Loucy (cell line): ENCODE measurements at regions not wholly inside any gene's neighbourhood (a gene's known extent, or its start where the extent isn't known, plus 50 kb on each side); places are given as distances from the start of the nearest gene placed in this dataset.
A peak's percentile ranks its signal among the peaks of the same experiment; 100 is the strongest.

Experiments
- H2AFZ ChIP-seq: fragments of 200-600 bp; sonication (generic); 2 replicates; pipeline ENCODE4 v1.6.0; 2016; ENCODE audit warnings: antibody characterized with exemption, mild to moderate bottlenecking, low read length, moderate library complexity
- H3F3A ChIP-seq: fragments of 200-600 bp; 2 replicates; pipeline ENCODE4 v1.6.0; 2016; ENCODE audit warnings: antibody characterized with exemption, low read depth, mild to moderate bottlenecking
- H3K27me3 ChIP-seq: fragments of 200-600 bp; sonication (generic); 2 replicates; pipeline ENCODE4 v1.6.1; 2014; ENCODE audit warnings: low read length, mild to moderate bottlenecking; ENCODE audit not compliant: insufficient read depth, poor library complexity, severe bottlenecking
- H3K36me3 ChIP-seq: fragments of 200-600 bp; sonication (generic); 2 replicates; pipeline ENCODE4 v1.6.1; 2016; ENCODE audit warnings: low read length; ENCODE audit not compliant: insufficient read depth
- H3K4me1 ChIP-seq: fragments of 200-600 bp; sonication (generic); 2 replicates; pipeline ENCODE4 v1.5.1; 2014; ENCODE audit warnings: low read length, mild to moderate bottlenecking; ENCODE audit not compliant: insufficient read depth, poor library complexity, severe bottlenecking
- H3K4me2 ChIP-seq: fragments of 200-600 bp; sonication (generic); 2 replicates; pipeline ENCODE4 v1.6.0; 2014; ENCODE audit warnings: antibody characterized with exemption, low read length, low read depth, mild to moderate bottlenecking; ENCODE audit not compliant: poor library complexity, severe bottlenecking
- H3K4me3 ChIP-seq: fragments of 200-600 bp; sonication (generic); 2 replicates; pipeline ENCODE4 v1.5.1; 2014; ENCODE audit warnings: low read length, mild to moderate bottlenecking, mixed read lengths; ENCODE audit not compliant: poor library complexity, severe bottlenecking
- H3K79me2 ChIP-seq: fragments of 200-600 bp; sonication (generic); 2 replicates; pipeline ENCODE4 v1.6.1; 2014; ENCODE audit warnings: low read length; ENCODE audit not compliant: insufficient read depth
- H3K9ac ChIP-seq: fragments of 200-600 bp; sonication (generic); 2 replicates; pipeline ENCODE4 v1.6.0; 2014; ENCODE audit warnings: mild to moderate bottlenecking, low read depth, low read length, moderate library complexity; ENCODE audit not compliant: poor library complexity, severe bottlenecking
- H3K9me2 ChIP-seq: fragments of 200-600 bp; sonication (generic); replicated peaks from 2 replicates; pipeline ENCODE4 v1.6.1; 2016; ENCODE audit warnings: low read depth, low read length, mixed read lengths
- H3K9me3 ChIP-seq: fragments of 200-600 bp; sonication (generic); 2 replicates; pipeline ENCODE4 v1.6.1; 2014; ENCODE audit warnings: mild to moderate bottlenecking, antibody characterized with exemption, low read length, low read depth; ENCODE audit not compliant: insufficient read depth
- H4K20me1 ChIP-seq: fragments of 200-600 bp; sonication (generic); 2 replicates; pipeline ENCODE4 v1.6.0; 2014; ENCODE audit warnings: antibody characterized with exemption, low read length, mild to moderate bottlenecking; ENCODE audit not compliant: insufficient read depth, poor library complexity, severe bottlenecking
- EZH2phosphoT487 ChIP-seq: fragments of 200-600 bp; IDR thresholded peaks from 2 replicates; pipeline ENCODE4 v1.6.1; 2018; ENCODE audit warnings: antibody characterized with exemption, mild to moderate bottlenecking, moderate library complexity, borderline replicate concordance
- TF ChIP-seq, protein P1 (sequence below): fragments of 200-600 bp; sonication (generic); conservative IDR thresholded peaks from 2 replicates; pipeline ENCODE4 v1.5.1; 2014; ENCODE audit warnings: mild to moderate bottlenecking, antibody characterized with exemption, low read length

DNA sequence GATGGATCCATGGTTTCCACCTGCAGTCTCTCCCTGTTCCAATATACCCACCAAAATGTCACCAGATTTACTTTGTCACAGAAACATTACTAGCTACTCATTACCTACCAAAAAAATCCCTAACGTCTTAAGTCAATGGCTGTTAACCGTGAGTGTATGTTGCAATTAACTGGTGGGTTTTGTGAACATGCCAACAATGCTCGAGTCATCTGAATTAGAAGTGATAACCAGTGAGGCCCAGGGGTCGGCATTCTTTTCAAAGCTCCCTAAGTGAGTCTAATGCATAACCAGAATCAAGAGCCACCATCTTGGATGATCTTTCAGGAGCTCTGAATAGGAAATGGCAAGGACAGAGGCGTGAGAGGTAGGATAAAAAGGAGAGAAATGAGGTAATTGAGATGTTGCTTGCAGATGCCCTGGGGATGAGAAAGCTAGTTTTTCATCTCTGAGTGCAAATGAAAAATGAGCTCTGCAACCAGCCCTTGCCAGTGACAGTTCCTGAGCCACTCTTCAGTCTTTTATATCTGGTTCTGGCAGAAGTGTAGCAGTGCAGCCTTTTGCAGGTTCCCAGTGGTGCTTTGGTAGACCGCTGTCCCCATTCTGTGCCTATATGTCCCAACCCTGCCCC, 130.0 kb upstream of the RND3 start:
- Histone ChIP-seq H4K20me1 (no peaks in the 10 kb centered on the region), H3K4me1 (no peaks in the 10 kb centered on the region), H3K9me2 (no peaks in the 10 kb centered on the region), H3K79me2 (no peaks in the 10 kb centered on the region), H3K27me3 (no peaks in the 10 kb centered on the region), H3K9ac (no peak overlapping the region), H3F3A (no peaks in the 10 kb centered on the region), H2AFZ (no peak overlapping the region), H3K36me3 (no peaks in the 10 kb centered on the region), H3K4me2 (no peak overlapping the region), H3K4me3 (no peak overlapping the region), H3K9me3 (peaks cover 2% of the 10 kb centered on the region; the same call in 1 of the 2 replicates)
- TF ChIP-seq, protein P1, sequence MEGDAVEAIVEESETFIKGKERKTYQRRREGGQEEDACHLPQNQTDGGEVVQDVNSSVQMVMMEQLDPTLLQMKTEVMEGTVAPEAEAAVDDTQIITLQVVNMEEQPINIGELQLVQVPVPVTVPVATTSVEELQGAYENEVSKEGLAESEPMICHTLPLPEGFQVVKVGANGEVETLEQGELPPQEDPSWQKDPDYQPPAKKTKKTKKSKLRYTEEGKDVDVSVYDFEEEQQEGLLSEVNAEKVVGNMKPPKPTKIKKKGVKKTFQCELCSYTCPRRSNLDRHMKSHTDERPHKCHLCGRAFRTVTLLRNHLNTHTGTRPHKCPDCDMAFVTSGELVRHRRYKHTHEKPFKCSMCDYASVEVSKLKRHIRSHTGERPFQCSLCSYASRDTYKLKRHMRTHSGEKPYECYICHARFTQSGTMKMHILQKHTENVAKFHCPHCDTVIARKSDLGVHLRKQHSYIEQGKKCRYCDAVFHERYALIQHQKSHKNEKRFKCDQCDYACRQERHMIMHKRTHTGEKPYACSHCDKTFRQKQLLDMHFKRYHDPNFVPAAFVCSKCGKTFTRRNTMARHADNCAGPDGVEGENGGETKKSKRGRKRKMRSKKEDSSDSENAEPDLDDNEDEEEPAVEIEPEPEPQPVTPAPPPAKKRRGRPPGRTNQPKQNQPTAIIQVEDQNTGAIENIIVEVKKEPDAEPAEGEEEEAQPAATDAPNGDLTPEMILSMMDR = no peak
- no peak for TF ChIP-seq EZH2phosphoT487

DNA sequence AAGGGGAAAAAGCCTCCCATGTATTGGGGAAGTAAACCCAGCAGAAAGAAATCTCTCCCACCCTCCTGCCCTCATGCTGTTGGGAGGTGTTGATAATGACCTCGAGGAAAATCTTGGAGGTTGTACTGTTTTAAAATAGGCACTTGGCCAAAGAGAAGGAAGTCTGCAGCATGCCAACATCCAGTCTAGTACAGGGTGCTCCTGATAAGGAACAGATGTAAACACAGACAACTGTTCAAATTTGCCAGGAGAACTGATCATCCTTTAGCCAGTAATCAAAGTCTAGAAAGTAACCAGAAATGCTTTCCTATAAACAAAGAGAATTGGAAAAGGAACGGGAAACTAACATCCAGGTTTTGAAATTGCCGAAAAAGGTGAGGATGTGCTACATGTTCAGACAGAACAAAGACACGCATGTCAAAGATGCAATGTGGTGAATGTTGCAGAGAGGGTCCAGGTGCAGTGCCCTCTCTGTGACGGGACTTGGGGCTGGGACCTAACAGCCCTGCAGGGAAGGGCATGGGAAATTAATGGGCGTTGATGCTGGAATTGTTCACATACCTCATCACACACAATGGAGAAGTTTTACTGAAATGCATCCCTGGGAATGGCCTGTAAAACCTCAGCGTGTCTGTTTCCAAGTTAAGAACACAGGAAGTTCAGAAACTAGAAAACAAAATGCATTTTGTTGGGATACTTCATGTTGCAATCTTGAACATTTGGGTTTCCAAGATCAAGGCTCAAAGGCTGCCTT, 125.7 kb upstream of the RND3 start:
- Histone ChIP-seq H3K4me2 (no peak overlapping the region), H3F3A (no peaks in the 10 kb centered on the region), H3K9ac (no peak overlapping the region)

DNA sequence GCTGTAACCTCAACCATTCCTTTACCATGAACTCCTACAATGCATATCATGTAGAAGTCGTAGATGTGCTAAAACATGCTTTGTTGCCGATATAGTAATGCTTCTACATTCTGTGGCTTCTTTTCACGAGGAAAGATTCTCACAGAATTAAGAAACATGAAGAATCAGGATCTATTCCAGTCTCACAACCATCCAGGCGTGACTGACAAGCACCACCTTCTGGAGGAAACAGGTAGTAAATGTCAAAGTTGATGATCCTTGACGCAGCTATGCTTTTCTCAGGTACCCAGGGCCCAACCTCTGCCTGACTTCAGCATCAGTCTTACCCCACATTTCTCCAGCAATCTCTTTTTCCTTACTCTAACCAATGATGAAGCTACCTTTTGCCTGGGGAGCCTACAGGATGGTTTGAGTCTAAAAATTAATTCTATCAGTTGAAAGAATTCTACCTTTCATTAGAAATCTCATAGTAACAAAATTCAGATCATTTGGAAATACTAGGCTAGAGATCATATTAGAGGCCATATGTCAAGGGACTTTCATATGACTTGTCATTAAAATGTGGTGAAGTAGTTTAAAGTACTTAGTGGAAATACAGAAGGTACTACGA, 123.3 kb upstream of the RND3 start:
- Histone ChIP-seq H3F3A (no peaks in the 10 kb centered on the region), H3K27me3 (no peaks in the 10 kb centered on the region), H3K9me3 (no peaks in the 10 kb centered on the region), H3K4me1 (peaks cover 3% of the 10 kb centered on the region), H3K79me2 (no peaks in the 10 kb centered on the region), H2AFZ (no peak overlapping the region), H3K4me2 (no peak overlapping the region), H3K9me2 (no peaks in the 10 kb centered on the region), H3K9ac (no peak overlapping the region), H4K20me1 (no peaks in the 10 kb centered on the region), H3K4me3 (no peak overlapping the region), H3K36me3 (no peaks in the 10 kb centered on the region)
- TF ChIP-seq, protein P1 = peak; percentile 79
- TF ChIP-seq EZH2phosphoT487 = no peak

More for the DNA sequence above, 125.7 kb upstream of the RND3 start:
- Histone ChIP-seq H3K79me2 (no peaks in the 10 kb centered on the region), H3K4me1 (no peaks in the 10 kb centered on the region), H4K20me1 (no peaks in the 10 kb centered on the region), H2AFZ (no peak overlapping the region), H3K9me2 (no peaks in the 10 kb centered on the region), H3K27me3 (no peaks in the 10 kb centered on the region), H3K9me3 (no peaks in the 10 kb centered on the region), H3K4me3 (no peak overlapping the region), H3K36me3 (no peaks in the 10 kb centered on the region)
- TF ChIP-seq, protein P1 = no peak
- no peak for TF ChIP-seq EZH2phosphoT487
